IMR-90 (cell line): ENCODE measurements at regions not wholly inside any gene's neighbourhood (a gene's known extent, or its start where the extent isn't known, plus 50 kb on each side); places are given as distances from the start of the nearest gene placed in this dataset.

Experiments
- ATAC-seq: fragments of 200-7000 bp; cut with Tn5 transposase; 2 replicates; pipeline ENCODE4 v1.9.1; 2020; ENCODE audit warnings: low read depth, mild to moderate bottlenecking, moderate library complexity
- BruUV-seq: library from RNA; stranded (reverse); fragments of 400-500 nt; replicated peaks from 2 replicates; lab custom pipeline; 2021; lab: Mats Ljungman, UMichigan
- CTCF ChIA-PET: fragments of 300-600 bp; formaldehyde crosslinking; extraction: SDS; loops from one replicate; lab custom pipeline; 2021; ENCODE audit warnings: antibody characterized with exemption; lab: Yijun Ruan, JAX
- POLR2A ChIA-PET: fragments of 300-600 bp; sonication (Branson Sonifier 250); formaldehyde crosslinking; loops from one replicate; lab custom pipeline; 2022; ENCODE audit warnings: antibody characterized with exemption; ENCODE audit not compliant: unreplicated experiment; lab: Charles Lee
- DNase-seq: peaks from one replicate; pipeline ENCODE4 v3.0.0; 2013
- H2AFZ ChIP-seq: replicated peaks from 2 replicates; pipeline ENCODE3; 2013; ENCODE audit warnings: low read length, mild to moderate bottlenecking; ENCODE audit not compliant: poor library complexity
- H2AK5ac ChIP-seq: 2 replicates; pipeline ENCODE4 v1.6.1; 2013; ENCODE audit warnings: low read depth, low read length, inconsistent platforms
- H2AK9ac ChIP-seq: replicated peaks from 2 replicates; pipeline ENCODE3; 2013; ENCODE audit warnings: mild to moderate bottlenecking, low read depth, low read length, moderate library complexity; ENCODE audit not compliant: poor library complexity
- H2BK120ac ChIP-seq: 2 replicates; pipeline ENCODE4 v1.6.1; 2013; ENCODE audit warnings: low read depth, low read length, inconsistent platforms
- H2BK15ac ChIP-seq: 3 replicates; pipeline ENCODE4 v1.6.1; 2013; ENCODE audit warnings: low read depth, low read length, inconsistent platforms
- H2BK20ac ChIP-seq: 2 replicates; pipeline ENCODE4 v1.6.1; 2013; ENCODE audit warnings: low read depth, mild to moderate bottlenecking, inconsistent platforms, low read length, moderate library complexity
- H2BK5ac ChIP-seq: 2 replicates; pipeline ENCODE4 v1.6.1; 2013; ENCODE audit warnings: mild to moderate bottlenecking, low read depth, low read length, inconsistent platforms; ENCODE audit not compliant: poor library complexity, severe bottlenecking
- H3K14ac ChIP-seq: replicated peaks from 2 replicates; pipeline ENCODE4 v1.6.1; 2013; ENCODE audit warnings: low read depth, low read length, inconsistent platforms
- H3K18ac ChIP-seq: 2 replicates; pipeline ENCODE4 v1.6.1; 2013; ENCODE audit warnings: low read depth, low read length, control low read depth
- H3K23ac ChIP-seq: 2 replicates; pipeline ENCODE4 v1.6.1; 2013; ENCODE audit warnings: low read depth, low read length, inconsistent platforms
- H3K27ac ChIP-seq: 2 replicates; pipeline ENCODE4 v1.5.1; 2013; ENCODE audit warnings: mild to moderate bottlenecking, control low read depth, low read length; ENCODE audit not compliant: insufficient read depth
- H3K27me3 ChIP-seq: 2 replicates; pipeline ENCODE4 v1.6.1; 2013; ENCODE audit warnings: low read length; ENCODE audit not compliant: control insufficient read depth, insufficient read depth
- H3K36me3 ChIP-seq: 2 replicates; pipeline ENCODE4 v1.6.1; 2013; ENCODE audit warnings: low read length, mixed read lengths; ENCODE audit not compliant: control insufficient read depth, insufficient read depth
- H3K4ac ChIP-seq: 2 replicates; pipeline ENCODE4 v1.6.1; 2013; ENCODE audit warnings: low read depth, low read length, inconsistent platforms
- H3K4me1 ChIP-seq: 2 replicates; pipeline ENCODE4 v1.6.1; 2013; ENCODE audit warnings: low read length, mixed read lengths; ENCODE audit not compliant: control insufficient read depth, insufficient read depth
- H3K4me2 ChIP-seq: 2 replicates; pipeline ENCODE4 v1.6.1; 2013; ENCODE audit warnings: low read depth, mild to moderate bottlenecking, control low read depth, low read length, moderate library complexity
- H3K4me3 ChIP-seq: 2 replicates; pipeline ENCODE4 v1.5.1; 2013; ENCODE audit warnings: low read depth, mild to moderate bottlenecking, control low read depth, low read length, moderate library complexity; ENCODE audit not compliant: insufficient read depth
- H3K56ac ChIP-seq: 2 replicates; pipeline ENCODE4 v1.6.1; 2013; ENCODE audit warnings: low read length, inconsistent platforms; ENCODE audit not compliant: insufficient read depth; ENCODE audit errors: extremely low read depth
- H3K79me1 ChIP-seq, 2 experiments: 2 replicates each; pipeline ENCODE4 v1.6.1; 2013; ENCODE audit warnings: low read length in 2 of 2, inconsistent platforms in 1 of 2, low read depth in 1 of 2
- H3K9ac ChIP-seq: 2 replicates; pipeline ENCODE4 v1.6.1; 2013; ENCODE audit warnings: low read depth, low read length, control low read depth
- H3K9me1 ChIP-seq: 2 replicates; pipeline ENCODE4 v1.6.1; 2013; ENCODE audit warnings: low read length, inconsistent platforms; ENCODE audit not compliant: insufficient read depth
- H3K9me3 ChIP-seq: 2 replicates; pipeline ENCODE4 v1.6.1; 2013; ENCODE audit warnings: low read length; ENCODE audit not compliant: control insufficient read depth, insufficient read depth
- H4K20me1 ChIP-seq: 2 replicates; pipeline ENCODE4 v1.6.1; 2013; ENCODE audit warnings: low read length, inconsistent platforms; ENCODE audit not compliant: insufficient read depth
- H4K5ac ChIP-seq: 2 replicates; pipeline ENCODE4 v1.6.1; 2013; ENCODE audit warnings: mild to moderate bottlenecking, low read depth, low read length, control low read depth
- H4K8ac ChIP-seq, 2 experiments: 2 replicates each; pipeline ENCODE4 v1.6.1; 2013; ENCODE audit warnings: low read depth in 2 of 2, low read length in 2 of 2, control low read depth in 1 of 2, inconsistent platforms in 1 of 2
- H4K91ac ChIP-seq: 2 replicates; pipeline ENCODE4 v1.6.1; 2013; ENCODE audit warnings: low read depth, low read length, inconsistent platforms; ENCODE audit not compliant: insufficient read depth
- BHLHE40 ChIP-seq: fragments of 150-350 bp; IDR thresholded peaks from 2 replicates; pipeline ENCODE4 v1.6.1; 2016; ENCODE audit warnings: mild to moderate bottlenecking, low read depth, low read length
- CEBPB ChIP-seq: IDR thresholded peaks from 2 replicates; pipeline ENCODE4 v1.6.1; 2012; ENCODE audit warnings: low read depth, low read length, improper control_type of control experiment
- CHD1 ChIP-seq: IDR thresholded peaks from 2 replicates; pipeline ENCODE4 v1.6.1; 2012; ENCODE audit warnings: low read depth, low read length, improper control_type of control experiment
- CTCF ChIP-seq: conservative IDR thresholded peaks from 2 replicates; pipeline ENCODE4 v1.5.1; 2012; ENCODE audit warnings: mild to moderate bottlenecking, low read depth, low read length, improper control_type of control experiment
- ELK1 ChIP-seq: fragments of 150-350 bp; IDR thresholded peaks from 2 replicates; pipeline ENCODE4 v1.6.1; 2016; ENCODE audit warnings: low read depth, mild to moderate bottlenecking, low read length, moderate library complexity, borderline replicate concordance
- FOS ChIP-seq: fragments of 150-350 bp; IDR thresholded peaks from 2 replicates; pipeline ENCODE4 v1.6.1; 2016; ENCODE audit warnings: low read depth, low read length
- MAFK ChIP-seq: IDR thresholded peaks from 2 replicates; pipeline ENCODE4 v1.6.1; 2012; ENCODE audit warnings: low read depth, low read length, improper control_type of control experiment
- MAZ ChIP-seq: IDR thresholded peaks from 2 replicates; pipeline ENCODE4 v1.6.1; 2012; ENCODE audit warnings: low read depth, mild to moderate bottlenecking, low read length, improper control_type of control experiment, moderate library complexity, borderline replicate concordance
- MXI1 ChIP-seq: IDR thresholded peaks from 2 replicates; pipeline ENCODE4 v1.6.1; 2012; ENCODE audit warnings: low read depth, mild to moderate bottlenecking, low read length, moderate library complexity, borderline replicate concordance
- NFE2L2 ChIP-seq: fragments of 150-350 bp; IDR thresholded peaks from 2 replicates; pipeline ENCODE4 v1.6.1; 2016; ENCODE audit warnings: low read depth, mild to moderate bottlenecking, low read length
- POLR2A ChIP-seq: IDR thresholded peaks from 2 replicates; pipeline ENCODE4 v1.6.1; 2012; ENCODE audit warnings: mild to moderate bottlenecking, low read depth, low read length
- RAD21 ChIP-seq: IDR thresholded peaks from 2 replicates; pipeline ENCODE4 v1.6.1; 2012; ENCODE audit warnings: low read length, improper control_type of control experiment
- RCOR1 ChIP-seq: IDR thresholded peaks from 2 replicates; pipeline ENCODE4 v1.6.1; 2012; ENCODE audit warnings: mild to moderate bottlenecking, low read length, improper control_type of control experiment; ENCODE audit not compliant: insufficient replicate concordance
- RFX5 ChIP-seq: IDR thresholded peaks from 2 replicates; pipeline ENCODE4 v1.8.0; 2012; ENCODE audit warnings: low read depth, mild to moderate bottlenecking, low read length, moderate library complexity
- SMC3 ChIP-seq: fragments of 150-350 bp; IDR thresholded peaks from 2 replicates; pipeline ENCODE4 v1.6.1; 2016; ENCODE audit warnings: low read depth, mild to moderate bottlenecking, antibody characterized with exemption, low read length, moderate library complexity
- WGBS, 2 experiments: methylation state at CpG; one replicate each; pipeline versions ENCODE4 v1.1.5 to v1.1.7; 2013; ENCODE audit warnings: missing lambda C conversion rate in 2 of 2; ENCODE audit not compliant: insufficient read length in 1 of 2; ENCODE audit errors: extremely low coverage in 2 of 2; 5-methylcytosine and 5-hydroxymethylcytosine counted together
- dilution Hi-C: fragments of 300-500 bp; cut with HindIII; formaldehyde crosslinking; loops from one replicate; pipeline ENCODE4 v1.14.3; 2018; ENCODE audit warnings: low sequenced_read_pairs; ENCODE audit not compliant: unreplicated experiment
- in situ Hi-C: fragments of 300-500 bp; cut with MboI; formaldehyde crosslinking; loops from 3 replicates; pipeline ENCODE4 v1.14.3; 2019; ENCODE audit warnings: low sequenced_read_pairs, inconsistent platforms, mixed read lengths
- intact Hi-C: fragments of 100-400 bp; cut with micrococcal nuclease; formaldehyde crosslinking; loops from 2 replicates; pipeline ENCODE4 v1.10.0; 2022
- TF ChIP-seq, protein P1 (sequence below): fragments of 150-350 bp; IDR thresholded peaks from 2 replicates; pipeline ENCODE4 v1.6.1; 2017; ENCODE audit warnings: mild to moderate bottlenecking, antibody characterized with exemption, low read length, low read depth

DNA sequence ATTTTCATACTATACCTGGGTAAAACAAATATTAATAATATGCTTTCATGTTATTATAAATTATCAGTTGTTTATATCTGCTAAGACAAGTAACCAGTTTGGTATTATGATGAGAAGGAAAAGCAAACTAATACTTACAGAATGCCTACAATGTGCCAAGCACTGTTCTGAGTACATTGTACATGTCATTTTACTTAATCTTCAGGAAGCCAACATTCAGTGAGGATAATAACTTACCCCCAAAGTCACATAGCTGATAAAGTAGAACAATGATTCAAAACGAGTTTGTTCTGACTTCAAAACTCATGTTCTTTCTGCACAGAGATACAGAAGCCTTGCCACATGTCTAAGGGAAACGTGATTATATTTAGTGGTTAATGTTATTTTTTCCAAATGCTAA is 89.0 kb upstream of the DIO2 start:
- Histone ChIP-seq H4K20me1 (no peaks in the 10 kb centered on the region), H3K4me3 (no peak overlapping the region), H3K27me3 (no peaks in the 10 kb centered on the region), H3K79me1 (no peaks in the 10 kb centered on the region), H3K23ac (no peak overlapping the region), H2BK15ac (no peak overlapping the region), H3K14ac (peak overlapping the region; percentile 19), H3K4ac (no peak overlapping the region; the same call in 1 of the 2 replicates), H2AK5ac (no peak overlapping the region), H3K9me1 (no peaks in the 10 kb centered on the region), H3K9me3 (no peaks in the 10 kb centered on the region), H2AFZ (no peak overlapping the region), H3K27ac (no peak overlapping the region), H4K91ac (peak overlapping the region; percentile 4; the same call in 1 of the 2 replicates), H3K4me2 (no peak overlapping the region), H4K8ac (no peak overlapping the region), H3K18ac (no peak overlapping the region; the same call in 1 of the 2 replicates), H2BK120ac (peak overlapping the region; percentile 63; the same call in 1 of the 2 replicates), H2BK20ac (peak overlapping the region; percentile 49; the same call in 1 of the 2 replicates), H2AK9ac (no peak overlapping the region), H4K5ac (no peak overlapping the region), H3K56ac (no peak overlapping the region), H3K36me3 (no peaks in the 10 kb centered on the region), H3K9ac (no peak overlapping the region), H3K4me1 (no peaks in the 10 kb centered on the region; the same call in 1 of the 2 replicates), H2BK5ac (no peak overlapping the region)
- intact Hi-C loops (no loop called here), dilution Hi-C loops (no loop called here), in situ Hi-C loops (no loop called here)
- no CpG with 5 or more reads among the region's 2 CpGs for WGBS, 2 experiments
- no peak for ATAC-seq
- TF ChIP-seq CHD1: no peak
- no peak for TF ChIP-seq POLR2A
- no peak for TF ChIP-seq CTCF
- no peak for TF ChIP-seq SMC3
- no peak for TF ChIP-seq BHLHE40
- TF ChIP-seq ELK1: no peak
- no peak for TF ChIP-seq RCOR1
- TF ChIP-seq MXI1: no peak
- TF ChIP-seq NFE2L2: no peak
- no peak for TF ChIP-seq FOS
- no peak for TF ChIP-seq RFX5
- TF ChIP-seq, protein P1, sequence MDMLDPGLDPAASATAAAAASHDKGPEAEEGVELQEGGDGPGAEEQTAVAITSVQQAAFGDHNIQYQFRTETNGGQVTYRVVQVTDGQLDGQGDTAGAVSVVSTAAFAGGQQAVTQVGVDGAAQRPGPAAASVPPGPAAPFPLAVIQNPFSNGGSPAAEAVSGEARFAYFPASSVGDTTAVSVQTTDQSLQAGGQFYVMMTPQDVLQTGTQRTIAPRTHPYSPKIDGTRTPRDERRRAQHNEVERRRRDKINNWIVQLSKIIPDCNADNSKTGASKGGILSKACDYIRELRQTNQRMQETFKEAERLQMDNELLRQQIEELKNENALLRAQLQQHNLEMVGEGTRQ: no peak
- TF ChIP-seq CEBPB: no peak
- TF ChIP-seq MAFK: no peak
- no peak for TF ChIP-seq RAD21
- TF ChIP-seq MAZ: no peak
- CTCF ChIA-PET: no interaction called here
- no peak for DNase-seq
- BruUV-seq: no TSS peak
- POLR2A ChIA-PET: no interaction called here
